ENCODE measurements at regions not wholly inside any gene's neighbourhood (a gene's known extent, or its start where the extent isn't known, plus 50 kb on each side); places are given as distances from the start of the nearest gene placed in this dataset.
"Not testable (repeated sequence)": the region's sequence is repeated elsewhere in the genome, so short reads cannot be mapped to it uniquely, and the experiment has no call there.

- peak in 3 of 4 donors; percentile 33 to 49 (median 43) for ATAC-seq
Measured at GRCh38 chrX:28177202-28177601, 196.0 kb upstream of the DCAF8L1 start.

GRCh38 chrX:28170713-28171112 is 189.5 kb upstream of the DCAF8L1 start:
- TF ChIP-seq POLR2A (IDR thresholded peaks at IDR 0.05) (no peak), CTCF (IDR thresholded peaks at IDR 0.05) (no peak)
- Histone ChIP-seq H3K4me1 (peaks cover 0 to 7% (median 0%) of the 10 kb centered on the region in 4 donors), H3K27me3 (no peaks in the 10 kb centered on the region), H3K4me3 (no peak overlapping the region), H3K27ac (no peak overlapping the region), H3K9me3 (no peaks in the 10 kb centered on the region), H3K36me3 (no peaks in the 10 kb centered on the region)
- DNase-seq: no peak
- intact Hi-C loops (cut with DNase I): no loop called here
- 80% methylated on average over 2 of the region's 2 CpGs for WGBS (ENCODE audit: insufficient coverage, low coverage, low lambda C conversion rate, missing lambda C conversion rate)
- ATAC-seq: peak in 2 of 4 donors; percentile 26 to 87

More at GRCh38 chrX:28177202-28177601, 196.0 kb upstream of the DCAF8L1 start:
- Histone ChIP-seq H3K36me3 (no peaks in the 10 kb centered on the region), H3K27me3 (no peaks in the 10 kb centered on the region), H3K9me3 (no peaks in the 10 kb centered on the region), H3K4me3 (no peak overlapping the region), H3K27ac (no peak overlapping the region), H3K4me1 (no peaks in the 10 kb centered on the region)
- WGBS (ENCODE audit: insufficient coverage, low coverage, low lambda C conversion rate, missing lambda C conversion rate): 37% methylated on average over 4 of the region's 4 CpGs
- DNase-seq: peak in 1 of 3 donors; percentile 31
- TF ChIP-seq CTCF (IDR thresholded peaks at IDR 0.05) (peak; percentile 17 to 49 (median 32)), POLR2A (IDR thresholded peaks at IDR 0.05) (no peak)
- intact Hi-C loops (cut with DNase I): no loop called here

- Histone ChIP-seq H3K27ac (peak overlapping the region in 1 of 3 donors; percentile 18), H3K4me1 (no peaks in the 10 kb centered on the region), H3K9me3 (no peaks in the 10 kb centered on the region), H3K4me3 (peak overlapping the region in 2 of 3 donors; percentile 7 to 24), H3K27me3 (no peaks in the 10 kb centered on the region), H3K36me3 (no peaks in the 10 kb centered on the region)
- ATAC-seq (peak; percentile 44 to 88 (median 80)), DNase-seq (peak in 2 of 3 donors; percentile 48 to 55)
- intact Hi-C loops (cut with DNase I): no loop called here
- TF ChIP-seq CTCF (IDR thresholded peaks at IDR 0.05) (no peak), POLR2A (IDR thresholded peaks at IDR 0.05) (no peak)
- WGBS (ENCODE audit: insufficient coverage, low coverage, low lambda C conversion rate, missing lambda C conversion rate): 22% methylated on average over 9 of the region's 9 CpGs
Measured at GRCh38 chrX:28158019-28158777, 176.9 kb upstream of the DCAF8L1 start.

GRCh38 chrX:28152263-28152662 is 171.0 kb upstream of the DCAF8L1 start:
- H3K27me3 ChIP-seq; DNase-seq; H3K4me1 ChIP-seq; H3K36me3 ChIP-seq; intact Hi-C loops (cut with DNase I); H3K4me3 ChIP-seq; ATAC-seq; H3K9me3 ChIP-seq; H3K27ac ChIP-seq: not testable (repeated sequence)
- WGBS (ENCODE audit: insufficient coverage, low coverage, low lambda C conversion rate, missing lambda C conversion rate): 66% methylated on average over 9 of the region's 9 CpGs

GRCh38 chrX:28135378-28136047 is 154.3 kb upstream of the DCAF8L1 start:
- intact Hi-C loops (cut with DNase I): no loop called here
- 27% methylated on average over 6 of the region's 6 CpGs for WGBS (ENCODE audit: insufficient coverage, low coverage, low lambda C conversion rate, missing lambda C conversion rate)
- ATAC-seq: peak in 3 of 4 donors; percentile 67 to 77 (median 69)

More at GRCh38 chrX:28135378-28136047, 154.3 kb upstream of the DCAF8L1 start:
- Histone ChIP-seq H3K27ac (peak overlapping the region in 1 of 3 donors; percentile 32), H3K36me3 (no peaks in the 10 kb centered on the region), H3K9me3 (no peaks in the 10 kb centered on the region), H3K4me1 (no peaks in the 10 kb centered on the region), H3K4me3 (no peak overlapping the region), H3K27me3 (no peaks in the 10 kb centered on the region)
- DNase-seq: no peak
- TF ChIP-seq CTCF (IDR thresholded peaks at IDR 0.05): no peak
- no peak for TF ChIP-seq POLR2A (IDR thresholded peaks at IDR 0.05)
